ENCODE measurements at regions not wholly inside any gene's neighbourhood (a gene's known extent, or its start where the extent isn't known, plus 50 kb on each side); places are given as distances from the start of the nearest gene placed in this dataset.

DNA sequence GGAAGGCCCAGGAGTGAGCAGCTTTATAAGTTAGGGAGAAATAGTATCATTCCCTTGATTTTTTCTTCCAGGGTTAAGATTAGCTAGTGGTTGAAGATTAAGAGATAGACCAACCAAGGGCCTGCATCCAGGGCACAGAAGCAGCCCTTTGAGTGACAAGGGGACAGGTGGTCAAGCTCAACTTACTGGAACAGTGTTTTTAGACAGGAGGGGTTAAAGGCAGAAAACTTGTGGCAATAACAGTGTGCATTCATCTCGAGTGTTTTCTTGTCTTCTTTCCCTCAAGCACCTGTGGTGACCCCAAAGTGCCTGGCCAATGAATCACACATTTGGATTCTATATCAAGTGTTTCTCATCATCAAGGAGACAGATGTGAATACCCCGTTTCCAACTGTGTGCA, 267.5 kb downstream of the PDCD6IP start:
- Histone ChIP-seq H3K36me3 (ENCODE audit: control insufficient read depth in 2 of 3, insufficient read depth in 3 of 3, low read length in 3 of 3) (no peaks in the 10 kb centered on the region), H3K27me3 (ENCODE audit: control insufficient read depth in 2 of 2, insufficient read depth in 2 of 2, low read length in 2 of 2) (no peaks in the 10 kb centered on the region), H3K9me3 (ENCODE audit: control insufficient read depth in 2 of 3, low read length in 3 of 3) (no peaks in the 10 kb centered on the region), H3K27ac (ENCODE audit: low read depth, low read length) (no peak overlapping the region), H3K4me1 (ENCODE audit: control insufficient read depth in 2 of 2, insufficient read depth in 2 of 2, low read length in 2 of 2) (no peaks in the 10 kb centered on the region), H3K4me3 (ENCODE audit: low read length) (no peak overlapping the region)
- Mint-ChIP-seq H3K36me3 (no peaks in the 10 kb centered on the region), H3K4me1 (no peaks in the 10 kb centered on the region), H3K9me3 (peaks cover 0 to 6% (median 0%) of the 10 kb centered on the region in 11 donors), H3K27ac (no peak overlapping the region), H3K27me3 (peaks cover 0 to 2% (median 0%) of the 10 kb centered on the region in 5 donors), H3K4me3 (no peak overlapping the region)
- DNase-seq (no peak), ATAC-seq (no peak)
- intact Hi-C loops (cut with micrococcal nuclease): no loop called here
- ChIA-PET CTCF (interaction anchor here (0.5 kb wide), 1 partner anchor 229 kb away, joined by 3 read pairs; no protein-coding TSS in a partner anchor), POLR2A (no interaction called here)

GRCh38 chr3:34066328-34066727, 267.9 kb downstream of the PDCD6IP start:
- Histone ChIP-seq H3K27me3 (ENCODE audit: control insufficient read depth in 2 of 2, insufficient read depth in 2 of 2, low read length in 2 of 2) (no peaks in the 10 kb centered on the region), H3K9me3 (ENCODE audit: control insufficient read depth in 2 of 3, low read length in 3 of 3) (no peaks in the 10 kb centered on the region), H3K36me3 (ENCODE audit: control insufficient read depth in 2 of 3, insufficient read depth in 3 of 3, low read length in 3 of 3) (no peaks in the 10 kb centered on the region), H3K27ac (ENCODE audit: low read depth, low read length) (no peak overlapping the region), H3K4me1 (ENCODE audit: control insufficient read depth in 2 of 2, insufficient read depth in 2 of 2, low read length in 2 of 2) (no peaks in the 10 kb centered on the region), H3K4me3 (ENCODE audit: low read length) (no peak overlapping the region)
- DNase-seq (no peak), ATAC-seq (no peak)
- Mint-ChIP-seq H3K4me1 (no peaks in the 10 kb centered on the region), H3K9me3 (peaks cover 0 to 6% (median 0%) of the 10 kb centered on the region in 11 donors), H3K27ac (no peak overlapping the region), H3K27me3 (peaks cover 0 to under 1% (median 0%) of the 10 kb centered on the region in 5 donors), H3K4me3 (no peak overlapping the region), H3K36me3 (no peaks in the 10 kb centered on the region)
- intact Hi-C loops (cut with micrococcal nuclease): no loop called here
- POLR2A ChIA-PET: no interaction called here
- CTCF ChIA-PET: no interaction called here

DNA sequence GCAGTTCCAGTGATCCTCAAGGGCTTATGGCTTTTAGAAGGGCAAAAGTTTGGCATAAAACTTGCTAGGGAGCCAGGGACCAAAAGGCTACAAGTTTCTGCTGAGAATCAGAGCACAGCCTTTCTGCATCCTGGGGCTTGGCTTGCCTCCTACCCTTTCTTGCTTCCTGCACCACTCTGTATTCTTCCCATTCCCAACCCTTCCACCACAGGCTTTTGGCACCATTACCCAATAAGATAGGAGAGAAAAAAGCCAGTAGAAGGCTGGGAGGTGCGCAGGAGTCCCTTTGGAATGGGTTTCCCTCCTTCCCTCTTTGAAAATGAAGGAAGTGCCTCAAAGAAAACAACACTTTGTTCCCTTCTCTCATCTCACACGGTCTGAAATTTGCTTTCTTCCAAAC, 268.6 kb downstream of the PDCD6IP start:
- no peaks in the 10 kb centered on the region for H3K36me3 ChIP-seq (ENCODE audit: control insufficient read depth in 2 of 3, insufficient read depth in 3 of 3, low read length in 3 of 3)
- Mint-ChIP-seq H3K36me3 (no peaks in the 10 kb centered on the region), H3K27me3 (peaks cover 0 to 5% (median 0%) of the 10 kb centered on the region in 5 donors), H3K4me1 (no peaks in the 10 kb centered on the region), H3K27ac (no peak overlapping the region), H3K9me3 (peaks cover 0 to 5% (median 0%) of the 10 kb centered on the region in 11 donors), H3K4me3 (no peak overlapping the region)
- no peak for DNase-seq
- H3K4me1 ChIP-seq (ENCODE audit: control insufficient read depth in 2 of 2, insufficient read depth in 2 of 2, low read length in 2 of 2): no peaks in the 10 kb centered on the region
- intact Hi-C loops (cut with micrococcal nuclease): no loop called here
- ChIA-PET POLR2A (no interaction called here), CTCF (no interaction called here)
- H3K27me3 ChIP-seq (ENCODE audit: control insufficient read depth in 2 of 2, insufficient read depth in 2 of 2, low read length in 2 of 2): no peaks in the 10 kb centered on the region
- H3K4me3 ChIP-seq (ENCODE audit: low read length): no peak overlapping the region
- no peaks in the 10 kb centered on the region for H3K9me3 ChIP-seq (ENCODE audit: control insufficient read depth in 2 of 3, low read length in 3 of 3)
- no peak overlapping the region for H3K27ac ChIP-seq (ENCODE audit: low read depth, low read length)
- no peak for ATAC-seq

- POLR2A ChIA-PET: interaction anchor here (1.0 kb wide), 1 partner anchor 25 kb away, joined by 3 read pairs; no protein-coding TSS in a partner anchor
- ATAC-seq: no peak
- intact Hi-C loops (cut with micrococcal nuclease): no loop called here
These were observed 269.2 kb downstream of the PDCD6IP start for GRCh38 chr3:34067536-34068051.

GRCh38 chr3:34068505-34068904, 270.1 kb downstream of the PDCD6IP start:
- Histone ChIP-seq H3K4me3 (ENCODE audit: low read length) (no peak overlapping the region), H3K4me1 (ENCODE audit: control insufficient read depth in 2 of 2, insufficient read depth in 2 of 2, low read length in 2 of 2) (no peaks in the 10 kb centered on the region), H3K27me3 (ENCODE audit: control insufficient read depth in 2 of 2, insufficient read depth in 2 of 2, low read length in 2 of 2) (no peaks in the 10 kb centered on the region), H3K36me3 (ENCODE audit: control insufficient read depth in 2 of 3, insufficient read depth in 3 of 3, low read length in 3 of 3) (no peaks in the 10 kb centered on the region), H3K9me3 (ENCODE audit: control insufficient read depth in 2 of 3, low read length in 3 of 3) (no peaks in the 10 kb centered on the region), H3K27ac (ENCODE audit: low read depth, low read length) (no peak overlapping the region)
- H3K4me1 Mint-ChIP-seq: no peaks in the 10 kb centered on the region
- ATAC-seq (no peak), DNase-seq (no peak)
- H3K9me3 Mint-ChIP-seq: no peaks in the 10 kb centered on the region
- no peak overlapping the region for H3K4me3 Mint-ChIP-seq
- POLR2A ChIA-PET: no interaction called here
- H3K27ac Mint-ChIP-seq: no peak overlapping the region
- no peaks in the 10 kb centered on the region for H3K36me3 Mint-ChIP-seq
- H3K27me3 Mint-ChIP-seq: peaks cover 0 to 5% (median 0%) of the 10 kb centered on the region in 5 donors
- CTCF ChIA-PET: no interaction called here
- intact Hi-C loops (cut with micrococcal nuclease): no loop called here

More at GRCh38 chr3:34067536-34068051, 269.2 kb downstream of the PDCD6IP start:
- no peaks in the 10 kb centered on the region for H3K36me3 Mint-ChIP-seq
- H3K27ac Mint-ChIP-seq: no peak overlapping the region
- Histone ChIP-seq H3K4me1 (ENCODE audit: control insufficient read depth in 2 of 2, insufficient read depth in 2 of 2, low read length in 2 of 2) (no peaks in the 10 kb centered on the region), H3K27me3 (ENCODE audit: control insufficient read depth in 2 of 2, insufficient read depth in 2 of 2, low read length in 2 of 2) (no peaks in the 10 kb centered on the region), H3K27ac (ENCODE audit: low read depth, low read length) (no peak overlapping the region), H3K9me3 (ENCODE audit: control insufficient read depth in 2 of 3, low read length in 3 of 3) (no peaks in the 10 kb centered on the region), H3K36me3 (ENCODE audit: control insufficient read depth in 2 of 3, insufficient read depth in 3 of 3, low read length in 3 of 3) (no peaks in the 10 kb centered on the region), H3K4me3 (ENCODE audit: low read length) (no peak overlapping the region)
- peaks cover 0 to 5% (median 0%) of the 10 kb centered on the region in 5 donors for H3K27me3 Mint-ChIP-seq
- no peak for DNase-seq
- no peak overlapping the region for H3K4me3 Mint-ChIP-seq
- CTCF ChIA-PET: no interaction called here
- H3K4me1 Mint-ChIP-seq: no peaks in the 10 kb centered on the region
- H3K9me3 Mint-ChIP-seq: peaks cover 0 to 5% (median 0%) of the 10 kb centered on the region in 11 donors

GRCh38 chr3:34070831-34071585, 272.6 kb downstream of the PDCD6IP start:
- H3K27ac ChIP-seq (ENCODE audit: low read depth, low read length): no peak overlapping the region
- H3K36me3 Mint-ChIP-seq: no peaks in the 10 kb centered on the region
- ATAC-seq: no peak
- no peaks in the 10 kb centered on the region for H3K27me3 ChIP-seq (ENCODE audit: control insufficient read depth in 2 of 2, insufficient read depth in 2 of 2, low read length in 2 of 2)
- H3K9me3 ChIP-seq (ENCODE audit: control insufficient read depth in 2 of 3, low read length in 3 of 3): no peaks in the 10 kb centered on the region
- H3K4me1 Mint-ChIP-seq: no peaks in the 10 kb centered on the region
- CTCF ChIA-PET: no interaction called here
- no peaks in the 10 kb centered on the region for H3K4me1 ChIP-seq (ENCODE audit: control insufficient read depth in 2 of 2, insufficient read depth in 2 of 2, low read length in 2 of 2)
- POLR2A ChIA-PET: no interaction called here
- intact Hi-C loops (cut with micrococcal nuclease): no loop called here
- no peaks in the 10 kb centered on the region for H3K9me3 Mint-ChIP-seq
- no peak overlapping the region for H3K27ac Mint-ChIP-seq
- DNase-seq: no peak
- H3K36me3 ChIP-seq (ENCODE audit: control insufficient read depth in 2 of 3, insufficient read depth in 3 of 3, low read length in 3 of 3): no peaks in the 10 kb centered on the region
- no peak overlapping the region for H3K4me3 ChIP-seq (ENCODE audit: low read length)
- H3K4me3 Mint-ChIP-seq: no peak overlapping the region
- peaks cover 0 to 5% (median 0%) of the 10 kb centered on the region in 5 donors for H3K27me3 Mint-ChIP-seq

DNA sequence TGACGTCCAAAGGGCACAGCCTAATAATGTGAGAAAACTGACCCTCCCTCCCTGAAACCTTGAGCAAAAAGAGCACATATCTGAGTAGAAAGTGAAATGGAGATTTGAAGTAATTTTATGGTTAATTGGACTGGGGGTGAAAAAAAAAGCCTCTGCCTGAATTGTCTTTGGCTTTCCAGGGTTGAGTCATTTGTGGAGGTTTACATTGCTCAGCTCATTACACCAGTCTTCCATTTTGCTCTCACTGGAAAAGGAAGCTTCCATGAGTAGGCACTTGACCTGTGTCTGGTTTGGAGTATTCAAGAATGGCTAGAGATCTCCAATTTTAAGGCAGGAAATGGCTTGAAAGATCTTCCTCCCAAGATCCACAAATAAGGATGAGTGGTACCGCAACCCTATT, 273.9 kb downstream of the PDCD6IP start:
- H3K27ac Mint-ChIP-seq: no peak overlapping the region
- no peak overlapping the region for H3K4me3 ChIP-seq (ENCODE audit: low read length)
- H3K36me3 Mint-ChIP-seq: no peaks in the 10 kb centered on the region
- peaks cover 0 to 5% (median 0%) of the 10 kb centered on the region in 5 donors for H3K27me3 Mint-ChIP-seq
- no peaks in the 10 kb centered on the region for H3K4me1 Mint-ChIP-seq
- ChIA-PET POLR2A (no interaction called here), CTCF (interaction anchor here (0.6 kb wide), 2 partner anchors 56 to 95 kb away, joined by 3 read pairs; no protein-coding TSS in a partner anchor)
- no peak for DNase-seq
- H3K9me3 ChIP-seq (ENCODE audit: control insufficient read depth in 2 of 3, low read length in 3 of 3): no peaks in the 10 kb centered on the region
- no peaks in the 10 kb centered on the region for H3K27me3 ChIP-seq (ENCODE audit: control insufficient read depth in 2 of 2, insufficient read depth in 2 of 2, low read length in 2 of 2)
- ATAC-seq: no peak
- H3K27ac ChIP-seq (ENCODE audit: low read depth, low read length): no peak overlapping the region
- intact Hi-C loops (cut with micrococcal nuclease): no loop called here
- no peaks in the 10 kb centered on the region for H3K36me3 ChIP-seq (ENCODE audit: control insufficient read depth in 2 of 3, insufficient read depth in 3 of 3, low read length in 3 of 3)
- no peak overlapping the region for H3K4me3 Mint-ChIP-seq
- H3K4me1 ChIP-seq (ENCODE audit: control insufficient read depth in 2 of 2, insufficient read depth in 2 of 2, low read length in 2 of 2): no peaks in the 10 kb centered on the region
- no peaks in the 10 kb centered on the region for H3K9me3 Mint-ChIP-seq

All from naive thymus-derived CD4-positive, alpha-beta T cell (primary cell).